HepG2 (cell line): ENCODE measurements at regions not wholly inside any gene's neighbourhood (a gene's known extent, or its start where the extent isn't known, plus 50 kb on each side); places are given as distances from the start of the nearest gene placed in this dataset.

Experiments used
- ATF3 ChIP-seq: sonication (generic); formaldehyde crosslinking; IDR thresholded peaks from 2 replicates; pipeline ENCODE4 v1.4.0; 2020; ENCODE audit warnings: missing genetic modification reagents
- CSRNP1 ChIP-seq: sonication (generic); formaldehyde crosslinking; IDR thresholded peaks from 2 replicates; pipeline ENCODE4 v1.8.1; 2023; ENCODE audit warnings: mild to moderate bottlenecking, missing genetic modification reagents
- EP300 ChIP-seq, 3 experiments: sonication (generic) in 1 of 3; formaldehyde crosslinking in 1 of 3; IDR thresholded peaks; 2 replicates each; pipeline versions ENCODE4 v1.5.1 to v1.6.1; 2011 to 2020; ENCODE audit warnings: low read depth in 2 of 3, low read length in 2 of 3, borderline replicate concordance in 1 of 3, improper control_type of control experiment in 1 of 3, mild to moderate bottlenecking in 1 of 3, missing genetic modification reagents in 1 of 3, moderate library complexity in 1 of 3
- ETS1 ChIP-seq: sonication (generic); formaldehyde crosslinking; IDR thresholded peaks from 2 replicates; pipeline ENCODE4 v1.4.0; 2020; ENCODE audit warnings: missing genetic modification reagents
- EZH2 ChIP-seq: conservative IDR thresholded peaks from 2 replicates; pipeline ENCODE4 v1.6.1; 2012; ENCODE audit warnings: mild to moderate bottlenecking, low read depth, low read length, moderate library complexity
- FOXK2 ChIP-seq: fragments of 450-650 bp; IDR thresholded peaks from 2 replicates; pipeline ENCODE4 v1.6.1; 2016
- GABPA ChIP-seq, 2 experiments: IDR thresholded peaks; 2 replicates each; pipeline ENCODE4 v1.6.1; 2011 to 2016; ENCODE audit warnings: low read depth in 2 of 2, low read length in 1 of 2, missing biosample characterization in 1 of 2, missing genetic modification characterization in 1 of 2
- GLMP ChIP-seq: sonication (generic); formaldehyde crosslinking; IDR thresholded peaks from 2 replicates; pipeline ENCODE4 v1.9.0; 2021; ENCODE audit warnings: missing genetic modification reagents, mild to moderate bottlenecking, borderline replicate concordance
- IRX3 ChIP-seq: sonication (generic); formaldehyde crosslinking; IDR thresholded peaks from 2 replicates; pipeline ENCODE4 v1.8.1; 2023; ENCODE audit warnings: mild to moderate bottlenecking, low read depth, missing genetic modification reagents, borderline replicate concordance
- KLF6 ChIP-seq: IDR thresholded peaks from 2 replicates; pipeline ENCODE4 v1.8.0; 2016; ENCODE audit warnings: missing biosample characterization, missing genetic modification reagents
- NFE2L2 ChIP-seq: fragments of 150-350 bp; IDR thresholded peaks from 2 replicates; pipeline ENCODE4 v1.6.1; 2014; ENCODE audit warnings: low read length
- SIN3B ChIP-seq: fragments of 150-350 bp; IDR thresholded peaks from 2 replicates; pipeline ENCODE4 v1.6.1; 2014; ENCODE audit warnings: low read length
- SMAD1 ChIP-seq: sonication (generic); formaldehyde crosslinking; IDR thresholded peaks from 2 replicates; pipeline ENCODE4 v1.4.0; 2020; ENCODE audit warnings: missing genetic modification reagents, low read depth, mild to moderate bottlenecking, borderline replicate concordance
- SMAD3 ChIP-seq: sonication (generic); formaldehyde crosslinking; IDR thresholded peaks from 2 replicates; pipeline ENCODE4 v1.4.0; 2020; ENCODE audit warnings: missing genetic modification reagents
- SOX5 ChIP-seq: IDR thresholded peaks from 2 replicates; pipeline ENCODE4 v1.6.1; 2016; ENCODE audit warnings: borderline replicate concordance
- TARDBP ChIP-seq: sonication (generic); formaldehyde crosslinking; IDR thresholded peaks from 2 replicates; pipeline ENCODE4 v1.8.0; 2022; ENCODE audit warnings: mild to moderate bottlenecking, missing genetic modification reagents
- TBL1XR1 ChIP-seq: fragments of 150-350 bp; IDR thresholded peaks from 2 replicates; pipeline ENCODE4 v1.6.1; 2014; ENCODE audit warnings: borderline replicate concordance, low read length; ENCODE audit not compliant: partially characterized antibody
- TCF7L2 ChIP-seq: IDR thresholded peaks from 2 replicates; pipeline ENCODE4 v1.6.1; 2011; ENCODE audit warnings: mild to moderate bottlenecking, low read depth, low read length, moderate library complexity
- TERF1 ChIP-seq: sonication (generic); formaldehyde crosslinking; IDR thresholded peaks from 2 replicates; pipeline ENCODE4 v1.8.0; 2022; ENCODE audit warnings: mild to moderate bottlenecking, missing genetic modification reagents, moderate library complexity
- ZBTB43 ChIP-seq: sonication (generic); formaldehyde crosslinking; conservative IDR thresholded peaks from 2 replicates; pipeline ENCODE4 v1.4.0; 2020; ENCODE audit warnings: missing genetic modification reagents
- ZFP62 ChIP-seq: sonication (generic); formaldehyde crosslinking; IDR thresholded peaks from 2 replicates; pipeline ENCODE4 v1.4.0; 2020; ENCODE audit warnings: missing genetic modification reagents

GRCh38 chr9:129318121-129319075, 140.3 kb upstream of the IER5L start (continued):
- TF ChIP-seq ETS1: no peak
- no peak for TF ChIP-seq SIN3B
- no peak for TF ChIP-seq CSRNP1
- no peak for TF ChIP-seq GLMP (CRISPR knock-in tag)
- TF ChIP-seq SMAD1 (CRISPR knock-in tag): no peak
- no peak for TF ChIP-seq EZH2
- TF ChIP-seq NFE2L2: no peak
- 0 out of 2 replicates have a peak, but pooled peaks have one; percentile 22 for TF ChIP-seq TARDBP (CRISPR knock-in tag)
- TF ChIP-seq IRX3 (CRISPR knock-in tag): no peak
- TF ChIP-seq SMAD3 (CRISPR knock-in tag): no peak
- no peak for TF ChIP-seq TERF1
- no peak for TF ChIP-seq ZFP62 (CRISPR knock-in tag)
- no peak for TF ChIP-seq TBL1XR1
- TF ChIP-seq ATF3 (CRISPR knock-in tag): no peak
- TF ChIP-seq ZBTB43 (CRISPR knock-in tag): no peak
- TF ChIP-seq KLF6 (CRISPR knock-in tag): no peak
- TF ChIP-seq EP300 (IDR thresholded peaks at IDR 0.05; ENCODE audit: low read depth in 2 of 2, low read length in 2 of 2): peak in 1 of 2 experiments; percentile 19; a peak in 1 of 4 replicates
- TF ChIP-seq EP300 (CRISPR knock-in tag; IDR thresholded peaks at IDR 0.05; ENCODE audit: borderline replicate concordance): no peak
- no peak for TF ChIP-seq TCF7L2
- TF ChIP-seq FOXK2: no peak
- peak; percentile 61 for TF ChIP-seq SOX5 (CRISPR knock-in tag)
- no peak for TF ChIP-seq GABPA (IDR thresholded peaks at IDR 0.05; ENCODE audit: low read depth, low read length)
- TF ChIP-seq GABPA (CRISPR knock-in tag; IDR thresholded peaks at IDR 0.05; ENCODE audit: low read depth): peak; percentile 49; the same call in 1 of the 2 replicates
